ENCODE measurements at regions not wholly inside any gene's neighbourhood (a gene's known extent, or its start where the extent isn't known, plus 50 kb on each side); places are given as distances from the start of the nearest gene placed in this dataset.

- no peak for DNase-seq
- no peak for TF ChIP-seq CTCF (IDR thresholded peaks at IDR 0.05)
- H3K27ac ChIP-seq: no peak overlapping the region
- no peaks in the 10 kb centered on the region for H3K36me3 ChIP-seq
- intact Hi-C loops (cut with DNase I): no loop called here
- ATAC-seq: no peak
- no peak overlapping the region for H3K4me3 ChIP-seq
- no peaks in the 10 kb centered on the region for H3K9me3 ChIP-seq
- no peaks in the 10 kb centered on the region for H3K27me3 ChIP-seq (ENCODE audit: low read depth)
- H3K4me1 ChIP-seq: no peaks in the 10 kb centered on the region
Measured at GRCh38 chr4:18197467-18197866, 175.9 kb upstream of the LCORL start.

GRCh38 chr4:18194278-18194677 is 172.7 kb upstream of the LCORL start:
- no peaks in the 10 kb centered on the region for H3K4me1 ChIP-seq
- no peaks in the 10 kb centered on the region for H3K36me3 ChIP-seq
- DNase-seq (no peak), ATAC-seq (no peak)
- H3K9me3 ChIP-seq: no peaks in the 10 kb centered on the region
- H3K27ac ChIP-seq: no peak overlapping the region
- intact Hi-C loops (cut with DNase I): no loop called here
- no peak overlapping the region for H3K4me3 ChIP-seq
- no peak for TF ChIP-seq CTCF (IDR thresholded peaks at IDR 0.05)
- no peaks in the 10 kb centered on the region for H3K27me3 ChIP-seq (ENCODE audit: low read depth)

- Histone ChIP-seq H3K9me3 (no peaks in the 10 kb centered on the region), H3K4me1 (no peaks in the 10 kb centered on the region), H3K27ac (no peak overlapping the region), H3K36me3 (no peaks in the 10 kb centered on the region), H3K4me3 (no peak overlapping the region), H3K27me3 (ENCODE audit: low read depth) (no peaks in the 10 kb centered on the region)
- ATAC-seq (no peak), DNase-seq (no peak)
- intact Hi-C loops (cut with DNase I): no loop called here
- TF ChIP-seq CTCF (IDR thresholded peaks at IDR 0.05): no peak
Measured at GRCh38 chr4:18192901-18193300, 171.3 kb upstream of the LCORL start.

- TF ChIP-seq CTCF (IDR thresholded peaks at IDR 0.05): no peak
- H3K36me3 ChIP-seq: no peaks in the 10 kb centered on the region
- H3K27me3 ChIP-seq (ENCODE audit: low read depth): no peaks in the 10 kb centered on the region
- ATAC-seq (no peak), DNase-seq (no peak)
- intact Hi-C loops (cut with DNase I): no loop called here
- no peaks in the 10 kb centered on the region for H3K4me1 ChIP-seq
- no peaks in the 10 kb centered on the region for H3K9me3 ChIP-seq
- H3K4me3 ChIP-seq: no peak overlapping the region
- H3K27ac ChIP-seq: no peak overlapping the region
Measured at GRCh38 chr4:18185491-18185890, 163.9 kb upstream of the LCORL start.

- Histone ChIP-seq H3K36me3 (no peaks in the 10 kb centered on the region), H3K4me1 (no peaks in the 10 kb centered on the region), H3K4me3 (no peak overlapping the region), H3K27me3 (ENCODE audit: low read depth) (no peaks in the 10 kb centered on the region), H3K27ac (no peak overlapping the region), H3K9me3 (no peaks in the 10 kb centered on the region)
- no peak for ATAC-seq
- intact Hi-C loops (cut with DNase I): no loop called here
- no peak for DNase-seq
- TF ChIP-seq CTCF (IDR thresholded peaks at IDR 0.05): no peak
Measured at GRCh38 chr4:18180892-18181291, 159.3 kb upstream of the LCORL start.

GRCh38 chr4:18180122-18180521 is 158.6 kb upstream of the LCORL start:
- no peak overlapping the region for H3K27ac ChIP-seq
- intact Hi-C loops (cut with DNase I): no loop called here
- no peaks in the 10 kb centered on the region for H3K36me3 ChIP-seq
- ATAC-seq (no peak), DNase-seq (no peak)
- no peak overlapping the region for H3K4me3 ChIP-seq
- H3K27me3 ChIP-seq (ENCODE audit: low read depth): no peaks in the 10 kb centered on the region
- no peaks in the 10 kb centered on the region for H3K4me1 ChIP-seq
- TF ChIP-seq CTCF (IDR thresholded peaks at IDR 0.05): no peak
- no peaks in the 10 kb centered on the region for H3K9me3 ChIP-seq

All from lower lobe of right lung (tissue), 2 donors.